ENCODE measurements at regions not wholly inside any gene's neighbourhood (a gene's known extent, or its start where the extent isn't known, plus 50 kb on each side); places are given as distances from the start of the nearest gene placed in this dataset.

DNA sequence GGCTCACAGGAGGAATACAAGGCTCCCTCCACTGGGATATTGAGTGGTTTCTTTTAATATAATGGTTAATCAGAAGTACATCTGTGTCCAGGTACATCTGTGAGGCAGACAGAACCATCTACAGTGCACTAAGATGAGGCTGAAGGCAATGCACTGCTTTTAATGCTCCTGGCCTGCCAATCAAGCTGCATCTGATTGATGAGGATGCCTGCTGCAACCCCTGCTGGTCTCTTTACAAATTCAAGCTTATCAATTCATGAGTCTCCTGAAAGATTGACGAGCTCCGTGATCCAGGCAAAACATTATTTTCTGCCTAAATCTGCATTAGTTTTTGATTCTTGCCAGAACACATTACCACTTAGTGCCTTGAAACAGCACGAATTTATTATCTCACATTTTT lies 1139.1 kb downstream of the AACS start:
- DNase-seq (ENCODE audit: low spot score) (no peak), ATAC-seq (no peak)
- intact Hi-C loops (cut with DNase I), result no loop called here

DNA sequence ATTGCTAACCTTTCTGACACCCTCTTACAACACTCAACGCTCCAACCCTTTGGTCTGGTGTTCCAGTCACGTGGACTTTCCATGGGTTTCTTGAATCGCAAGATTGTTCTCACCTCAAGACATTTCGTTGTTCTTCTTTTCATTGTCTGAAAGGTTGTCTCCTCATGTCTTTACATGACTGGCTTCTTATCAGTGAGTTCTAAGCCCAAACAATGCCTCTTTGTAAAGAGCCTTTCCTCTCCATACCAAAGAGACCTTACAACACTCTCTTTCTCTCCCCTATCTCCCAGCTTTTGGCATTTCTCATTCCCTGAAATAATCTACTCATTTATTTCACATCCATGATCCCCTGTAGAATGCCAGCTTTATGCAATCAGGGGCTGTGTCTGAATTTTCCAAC lies 1144.8 kb downstream of the AACS start:
- intact Hi-C loops (cut with DNase I), result no loop called here
- no peak for ATAC-seq
- DNase-seq (ENCODE audit: low spot score), result no peak

DNA sequence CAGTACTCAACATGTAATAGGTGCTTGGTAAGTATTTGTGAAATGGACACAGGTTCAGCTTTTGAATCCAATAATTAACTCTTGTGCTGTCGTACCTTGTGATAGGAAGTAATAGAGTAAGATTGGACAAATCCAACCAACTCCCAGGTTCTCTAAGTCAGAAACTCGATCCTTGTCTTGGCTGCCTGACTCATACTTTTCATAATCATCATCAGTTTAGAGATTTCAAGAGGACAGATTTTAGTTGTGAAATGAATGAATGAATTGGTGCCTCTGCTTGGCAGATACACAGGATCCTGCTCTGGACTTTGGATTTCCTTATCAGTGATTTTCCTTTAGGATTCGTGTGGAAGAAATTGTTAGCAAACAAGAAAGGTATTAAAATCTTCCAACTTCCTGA lies 1145.2 kb downstream of the AACS start:
- ATAC-seq (no peak), DNase-seq (ENCODE audit: low spot score) (no peak)
- intact Hi-C loops (cut with DNase I), result no loop called here

DNA sequence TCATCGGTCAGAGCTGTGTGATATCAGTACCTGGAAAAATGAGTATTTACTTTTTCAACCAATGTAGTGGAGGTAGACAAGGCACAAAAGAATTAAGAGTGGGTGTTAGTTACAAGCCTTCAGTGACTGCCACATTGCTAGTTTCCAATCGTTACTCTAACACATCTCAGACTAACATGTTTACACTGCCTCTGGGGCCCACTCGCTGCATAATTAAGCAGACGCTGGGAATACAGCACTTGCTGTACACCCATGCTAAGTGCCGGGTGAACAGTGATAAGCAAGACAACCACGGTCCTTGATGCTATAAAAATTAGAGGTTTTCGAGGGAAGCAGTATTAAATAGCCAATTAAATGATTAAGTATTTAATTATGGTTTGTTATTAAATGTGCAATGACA lies 1147.6 kb downstream of the AACS start:
- intact Hi-C loops (cut with DNase I), result no loop called here
- DNase-seq (ENCODE audit: low spot score) (no peak), ATAC-seq (no peak)

DNA sequence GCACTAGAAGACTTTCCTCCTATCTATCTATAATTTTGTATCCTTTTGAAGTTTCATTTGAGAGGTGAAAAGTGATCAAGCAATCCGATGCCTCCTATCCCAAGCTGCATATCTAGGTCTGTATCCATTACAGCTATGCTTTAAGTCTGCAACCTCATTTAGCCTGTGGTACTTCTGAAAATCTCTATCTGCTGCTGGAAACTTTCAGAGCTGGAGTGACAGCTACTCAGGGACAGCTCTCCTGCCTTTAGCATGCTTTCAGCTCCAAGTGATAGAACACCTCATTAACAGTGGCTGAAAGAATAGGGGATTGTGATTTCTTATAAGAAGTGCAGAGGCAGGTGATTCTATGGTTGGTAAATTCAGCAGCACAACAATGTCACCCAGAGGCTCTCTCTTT lies 1153.5 kb downstream of the AACS start:
- intact Hi-C loops (cut with DNase I), result no loop called here
- no peak for DNase-seq (ENCODE audit: low spot score)
- no peak for ATAC-seq

DNA sequence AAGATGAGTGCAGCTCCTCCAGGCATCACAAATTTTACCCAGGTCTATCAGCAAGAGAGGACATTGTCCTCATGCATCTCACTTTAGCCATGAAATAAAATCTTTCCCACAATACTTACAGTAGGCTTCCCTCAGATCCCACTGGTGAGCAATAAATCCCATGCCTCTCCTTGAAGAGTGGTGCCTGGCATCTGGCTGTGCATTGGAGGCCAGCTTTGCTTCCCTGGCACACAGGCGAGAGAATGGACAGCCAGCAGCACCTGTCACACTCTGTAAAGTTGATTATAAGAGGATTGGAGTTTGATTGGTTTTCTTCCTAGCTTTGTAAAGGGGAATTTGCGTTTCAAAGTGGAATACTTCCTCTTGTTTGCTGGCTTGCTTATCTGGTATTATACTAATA lies 1153.9 kb downstream of the AACS start:
- DNase-seq (ENCODE audit: low spot score) (no peak), ATAC-seq (no peak)
- intact Hi-C loops (cut with DNase I), result no loop called here

DNA sequence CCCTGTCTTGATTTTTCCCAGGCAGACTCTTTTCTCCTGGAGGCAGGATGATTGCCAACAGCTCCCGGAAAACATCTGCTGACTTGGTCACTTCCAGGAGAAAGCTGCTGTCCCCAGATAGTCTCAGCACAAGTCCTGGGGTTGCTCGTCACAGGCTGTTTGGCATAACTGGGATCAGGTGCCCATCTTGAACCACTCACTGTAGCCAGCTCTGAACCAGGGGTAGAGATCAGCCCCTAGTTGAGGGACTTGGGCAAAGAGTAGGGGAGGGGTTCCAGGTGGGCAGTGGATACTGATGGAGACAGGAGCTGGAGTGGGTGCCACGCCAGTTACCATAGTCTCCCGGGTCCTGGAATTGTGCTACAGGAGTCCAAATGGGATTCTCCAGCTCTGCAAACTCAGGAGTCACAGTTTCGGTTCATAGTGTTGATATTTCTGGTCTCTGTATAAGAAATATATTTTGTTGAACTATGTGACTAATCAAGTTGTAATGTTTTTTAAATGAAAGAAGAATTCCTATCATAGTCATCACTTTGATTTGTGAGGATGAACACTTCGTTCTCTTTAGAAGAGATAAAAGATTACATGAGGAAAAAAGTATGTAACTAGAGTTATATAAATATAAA lies 1154.5 kb downstream of the AACS start:
- intact Hi-C loops (cut with DNase I), result no loop called here
- ATAC-seq, result no peak
- DNase-seq (ENCODE audit: low spot score), result no peak

DNA sequence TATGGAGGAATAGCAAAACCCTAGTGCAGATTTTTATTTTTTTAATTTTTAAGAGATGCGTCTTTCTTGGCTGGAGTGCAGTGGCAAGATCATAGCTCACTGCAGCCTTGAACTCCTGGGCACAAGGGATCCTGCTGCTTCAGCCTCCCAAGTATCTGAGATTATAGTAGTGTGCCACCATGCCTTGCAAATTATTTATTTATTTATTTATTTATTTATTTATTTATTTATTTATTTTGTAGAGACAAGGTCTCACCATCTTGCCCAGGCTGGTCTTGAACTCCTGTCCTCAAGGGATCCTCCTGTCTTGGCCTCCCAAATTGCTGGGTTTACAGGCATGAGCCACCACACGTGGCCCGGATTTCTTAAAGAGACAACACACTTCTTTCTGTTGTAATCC lies 1158.8 kb downstream of the AACS start:
- intact Hi-C loops (cut with DNase I), result no loop called here
- no peak for DNase-seq (ENCODE audit: low spot score)
- no peak for ATAC-seq

DNA sequence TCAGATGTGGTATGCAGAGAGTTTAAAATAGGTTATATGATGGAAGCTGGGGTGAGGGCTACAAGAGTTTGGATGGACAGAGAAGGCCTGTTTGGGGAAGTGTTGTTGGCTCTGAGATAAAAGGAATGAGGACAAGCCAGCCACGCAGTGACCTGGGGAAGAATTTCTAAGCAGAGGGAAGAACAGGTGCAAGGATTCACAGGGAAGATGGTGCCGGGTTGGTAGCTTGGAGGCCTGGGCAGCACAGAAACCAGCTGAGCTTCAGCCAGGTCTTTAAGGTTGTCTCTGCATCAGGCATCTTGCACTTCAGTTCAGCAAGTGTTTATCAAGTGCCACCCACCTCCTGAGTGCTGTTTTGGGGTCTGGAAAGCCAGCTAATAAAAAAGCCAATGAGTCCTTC lies 1163.7 kb downstream of the AACS start:
- intact Hi-C loops (cut with DNase I), result no loop called here
- DNase-seq (ENCODE audit: low spot score), result no peak

DNA sequence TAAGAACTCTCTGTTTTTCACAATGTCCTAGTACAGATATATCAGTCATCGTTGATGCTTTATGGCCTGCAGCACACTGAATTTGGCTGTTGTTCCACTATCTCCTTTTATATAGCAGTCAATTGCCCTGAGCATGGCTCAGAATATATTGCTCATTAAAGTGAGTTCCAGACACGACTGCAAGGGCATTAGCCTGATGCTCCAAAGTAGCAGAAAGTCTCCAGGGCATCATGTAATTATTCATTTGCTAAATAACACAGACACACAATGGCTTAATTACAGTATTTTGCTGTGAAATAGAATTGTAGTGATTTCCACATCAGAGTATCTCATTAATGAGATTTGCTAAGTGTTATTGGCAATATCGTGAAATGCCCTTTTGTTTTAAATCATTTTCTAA lies 1167.5 kb downstream of the AACS start:
- DNase-seq (ENCODE audit: low spot score) (no peak), ATAC-seq (no peak)
- intact Hi-C loops (cut with DNase I), result no loop called here

More for the DNA sequence above, 1163.7 kb downstream of the AACS start:
- ATAC-seq, result no peak

DNA sequence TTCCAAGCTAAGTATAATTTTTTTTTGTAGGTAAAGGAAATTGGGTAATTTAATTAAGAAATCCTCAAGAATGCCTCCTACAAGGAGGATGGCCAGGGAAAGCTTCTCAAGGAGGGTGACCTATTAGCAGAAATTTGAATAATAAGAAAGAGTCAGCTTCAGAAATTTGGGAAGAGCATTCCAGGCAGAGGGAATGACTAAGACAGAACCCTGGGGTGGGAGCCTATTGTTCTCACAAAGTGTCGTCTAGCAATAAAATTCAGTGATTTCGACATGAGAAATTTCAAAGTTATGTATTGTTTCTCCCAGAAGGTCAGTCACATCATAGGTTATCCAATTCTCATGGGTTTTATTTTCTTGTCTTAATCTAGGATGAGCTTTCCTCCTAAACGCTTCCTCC lies 1168.4 kb downstream of the AACS start:
- ATAC-seq (no peak), DNase-seq (ENCODE audit: low spot score) (no peak)
- intact Hi-C loops (cut with DNase I), result no loop called here

DNA sequence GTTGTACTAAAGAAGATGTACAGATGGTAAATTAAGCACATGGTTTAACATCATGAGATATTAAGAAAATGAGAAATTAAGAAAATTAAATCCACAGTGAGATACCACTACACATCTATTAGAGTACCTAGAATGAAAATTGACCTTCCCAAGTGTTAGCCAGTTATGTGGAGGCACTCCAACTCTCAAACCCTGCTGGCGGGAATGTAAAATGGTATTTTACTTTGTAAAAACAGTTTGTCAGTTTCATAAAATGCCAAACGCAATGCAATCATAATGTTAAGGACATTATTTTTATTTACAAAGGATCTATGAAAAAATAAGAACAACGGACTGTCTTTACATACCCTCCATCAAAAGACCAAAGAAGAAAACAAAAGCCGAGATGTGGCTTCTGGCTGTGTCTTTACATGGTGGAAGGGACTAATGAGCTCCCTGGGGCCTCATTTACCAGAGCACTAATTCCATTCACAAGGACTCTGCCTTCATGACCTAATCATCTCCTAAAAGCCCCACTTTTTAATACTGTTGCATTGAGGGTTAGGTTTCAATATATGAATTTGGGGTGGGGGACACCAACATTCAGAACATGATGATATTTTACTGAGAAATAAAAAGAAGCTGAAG lies 1178.7 kb downstream of the AACS start:
- DNase-seq (ENCODE audit: low spot score), result no peak

DNA sequence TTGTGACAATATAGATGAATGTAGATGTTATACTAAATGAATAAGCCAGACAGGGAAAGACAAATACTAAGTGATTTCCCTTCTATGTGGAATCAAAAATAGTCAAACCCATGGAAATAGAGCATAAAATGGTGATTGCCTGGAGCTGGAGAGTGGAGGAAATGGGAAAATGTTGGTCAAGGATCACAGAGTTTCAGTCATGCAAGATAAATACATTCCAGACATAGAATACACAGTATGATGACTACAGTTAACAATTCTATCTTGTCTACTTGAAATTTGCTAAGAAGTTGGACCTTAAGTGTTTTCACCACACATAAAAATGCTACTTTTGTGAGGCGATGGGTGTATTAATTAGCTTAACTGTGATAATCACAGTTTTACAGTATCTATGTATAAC lies 1182.7 kb downstream of the AACS start:
- no peak for DNase-seq (ENCODE audit: low spot score)
- intact Hi-C loops (cut with DNase I), result no loop called here
- no peak for ATAC-seq

More for the DNA sequence above, 1178.7 kb downstream of the AACS start:
- intact Hi-C loops (cut with DNase I), result no loop called here
- no peak for ATAC-seq

DNA sequence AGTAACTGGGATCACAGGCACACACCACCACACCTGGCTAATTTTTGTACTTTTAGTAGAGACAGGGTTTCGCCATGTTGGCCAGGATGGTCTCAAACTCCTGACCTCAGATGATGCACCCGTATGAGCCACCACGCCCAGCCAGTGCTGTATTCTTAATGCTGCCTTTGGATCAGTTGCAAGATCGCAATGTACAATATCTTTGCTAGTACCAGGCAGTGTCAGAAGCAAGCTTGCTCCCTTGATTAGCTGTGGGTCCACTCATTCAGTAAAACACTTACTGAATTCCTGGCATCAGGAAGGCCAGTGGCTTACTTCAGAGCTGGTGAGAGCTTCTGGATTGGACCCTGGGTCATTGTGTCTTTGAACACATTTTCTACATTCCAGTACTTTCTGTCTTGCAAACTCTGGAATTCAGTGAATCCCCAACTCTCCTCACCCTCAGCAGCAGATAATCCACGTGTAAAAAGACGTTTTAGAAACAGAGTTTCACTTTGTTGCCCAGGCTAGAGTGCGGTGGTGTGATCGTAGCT lies 1183.7 kb downstream of the AACS start:
- no peak for ATAC-seq
- no peak for DNase-seq (ENCODE audit: low spot score)
- intact Hi-C loops (cut with DNase I), result no loop called here

DNA sequence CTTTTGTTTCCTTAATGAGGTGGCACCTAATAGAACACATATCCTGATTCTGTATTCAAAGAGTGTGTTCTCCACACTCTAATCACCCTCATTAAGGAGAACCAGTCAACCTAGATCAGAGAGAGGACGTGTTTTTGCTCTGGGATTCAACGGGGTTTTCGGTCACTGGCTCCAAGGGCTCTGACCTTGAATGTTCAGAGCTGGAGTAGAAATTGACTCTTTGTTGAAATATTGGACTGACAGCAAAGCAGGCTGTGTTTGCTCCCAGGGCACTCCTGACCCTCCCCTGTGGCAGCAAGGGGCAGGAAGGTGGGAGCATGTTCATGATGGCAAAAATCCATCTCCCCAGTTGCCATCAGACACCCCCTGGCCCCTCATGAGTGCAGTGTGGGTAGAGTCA lies 1193.0 kb downstream of the AACS start:
- DNase-seq (ENCODE audit: low spot score) (no peak), ATAC-seq (no peak)
- intact Hi-C loops (cut with DNase I), result no loop called here

DNA sequence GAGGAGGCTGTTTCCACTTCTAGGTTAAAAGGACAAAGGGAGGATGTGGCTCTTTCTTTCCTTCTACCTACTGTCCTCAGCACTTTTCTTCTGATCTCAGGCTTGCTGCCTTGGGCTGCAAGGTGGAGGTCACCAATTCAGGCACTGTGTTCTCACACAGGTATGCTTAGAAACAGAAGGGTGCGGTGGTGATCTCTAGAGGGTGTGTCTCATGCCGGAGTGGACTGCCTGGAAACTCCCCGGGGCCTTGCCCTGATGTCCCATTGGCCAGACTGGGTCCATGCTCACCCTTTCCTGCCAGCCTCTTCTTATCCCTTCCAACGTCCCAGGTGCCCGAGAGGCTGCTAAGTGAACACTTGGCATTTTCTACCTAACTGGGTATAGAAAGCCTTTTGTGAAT lies 1197.6 kb downstream of the AACS start:
- DNase-seq (ENCODE audit: low spot score) (no peak), ATAC-seq (no peak)
- intact Hi-C loops (cut with DNase I), result no loop called here

DNA sequence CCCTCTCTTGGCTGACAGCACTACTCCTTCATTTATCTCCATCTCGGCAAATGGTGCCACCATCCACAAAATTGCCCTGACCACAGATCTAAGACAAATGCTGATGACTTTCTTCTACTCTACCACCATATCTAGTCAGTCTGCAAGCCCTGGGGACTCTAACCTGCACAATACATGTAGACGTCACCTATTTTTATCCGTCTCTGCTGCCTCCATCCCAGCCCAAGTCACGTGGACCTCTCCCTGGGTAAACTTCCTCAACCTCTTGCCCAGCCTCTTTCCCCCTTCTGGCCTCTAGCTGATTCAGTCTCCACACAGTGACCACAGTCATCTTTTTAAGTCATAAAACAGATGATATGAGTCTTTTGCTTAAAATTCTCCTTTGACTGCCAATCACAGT lies 1203.0 kb downstream of the AACS start:
- no peak for ATAC-seq
- intact Hi-C loops (cut with DNase I), result no loop called here
- DNase-seq (ENCODE audit: low spot score), result no peak

DNA sequence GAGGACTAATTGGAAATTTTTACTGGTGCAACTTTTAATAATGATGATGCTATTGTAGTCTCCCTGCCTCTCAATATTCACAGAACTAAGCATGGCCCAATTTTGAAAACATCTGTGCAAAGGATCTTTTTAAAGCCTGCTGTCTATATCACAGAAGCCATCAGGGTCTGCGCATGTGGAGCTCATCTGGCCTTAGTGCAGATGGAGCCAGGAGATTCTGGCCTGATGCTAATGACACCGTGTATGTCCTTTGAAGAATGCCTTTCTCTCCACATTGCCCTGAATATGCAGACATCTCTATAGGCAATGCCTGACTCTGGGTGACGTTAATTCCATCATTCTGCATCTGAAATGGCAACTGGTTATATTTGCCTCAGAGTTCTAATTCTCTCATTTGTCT lies 1205.9 kb downstream of the AACS start:
- intact Hi-C loops (cut with DNase I), result no loop called here
- DNase-seq (ENCODE audit: low spot score), result no peak
- no peak for ATAC-seq

DNA sequence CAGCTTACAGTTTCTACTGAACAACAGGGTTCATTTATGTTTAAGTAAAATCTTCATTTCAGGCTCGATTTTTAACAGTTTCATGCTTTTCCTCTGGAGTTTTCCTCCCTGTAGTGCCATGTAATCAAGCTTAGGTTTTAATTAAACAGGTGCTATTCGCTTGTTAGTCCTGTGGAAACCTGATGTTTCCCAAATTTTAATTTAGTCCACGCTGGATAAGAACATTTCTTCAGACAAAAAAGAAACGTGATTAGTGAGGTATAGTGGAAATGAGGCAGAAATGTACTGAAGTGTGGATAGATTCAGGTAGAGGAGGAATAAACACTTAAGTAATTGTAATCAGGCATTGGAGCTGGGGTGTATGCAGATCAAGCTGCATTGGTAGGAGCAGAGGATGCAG lies 1217.5 kb downstream of the AACS start:
- no peak for ATAC-seq
- intact Hi-C loops (cut with DNase I), result no loop called here
- DNase-seq (ENCODE audit: low spot score), result no peak

DNA sequence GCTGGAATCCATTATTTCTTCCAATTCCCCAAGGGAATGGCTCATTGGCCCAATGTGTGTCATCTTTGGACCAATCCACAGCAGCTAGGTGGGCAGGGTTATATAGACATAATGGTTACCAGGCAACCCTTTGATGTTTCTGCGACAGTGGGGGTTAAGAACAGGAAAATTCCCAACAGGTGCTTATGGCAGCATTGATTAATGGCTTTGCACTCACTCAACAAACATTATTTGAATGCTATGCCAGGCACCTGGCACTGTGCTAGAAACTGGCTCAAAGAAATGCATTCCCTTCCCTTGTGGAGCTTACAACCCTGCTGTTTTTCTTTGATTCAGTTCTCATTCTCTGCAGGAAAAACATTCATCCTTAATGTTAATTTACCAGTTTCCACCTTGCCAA lies 1221.0 kb downstream of the AACS start:
- intact Hi-C loops (cut with DNase I), result no loop called here
- no peak for DNase-seq (ENCODE audit: low spot score)
- no peak for ATAC-seq

DNA sequence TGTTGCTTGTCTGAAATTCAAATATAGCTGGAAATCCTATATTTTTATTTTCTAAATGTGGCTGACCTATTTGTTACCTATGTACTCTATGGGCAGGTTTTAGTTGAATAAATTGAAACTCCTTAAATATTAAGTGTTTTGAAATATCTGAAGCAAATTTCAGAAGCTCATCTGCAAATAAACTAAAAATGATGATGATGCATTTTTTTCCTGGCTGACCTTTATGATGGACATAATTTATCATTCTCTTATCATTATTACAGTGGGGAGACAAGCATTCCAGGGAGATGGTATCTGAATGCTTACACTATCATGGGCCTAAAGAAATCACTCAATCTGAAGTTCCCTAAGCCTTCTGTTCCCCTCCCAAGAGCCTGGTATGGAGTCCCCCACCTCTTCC lies 1225.2 kb downstream of the AACS start:
- intact Hi-C loops (cut with DNase I), result no loop called here
- DNase-seq (ENCODE audit: low spot score) (no peak), ATAC-seq (no peak)

All from sciatic nerve (tissue), 2 donors.